HG03025 (cell line): ENCODE measurements at regions not wholly inside any gene's neighbourhood (a gene's known extent, or its start where the extent isn't known, plus 50 kb on each side); places are given as distances from the start of the nearest gene placed in this dataset.
A peak's percentile ranks its signal among the peaks of the same experiment; 100 is the strongest.

Experiments
- ATAC-seq: cut with Tn5 transposase; IDR thresholded peaks from one replicate; pipeline ENCODE4 v1.9.1; 2021; ENCODE audit warnings: mild to moderate bottlenecking, moderate library complexity; ENCODE audit not compliant: unreplicated experiment, low FRiP score

DNA sequence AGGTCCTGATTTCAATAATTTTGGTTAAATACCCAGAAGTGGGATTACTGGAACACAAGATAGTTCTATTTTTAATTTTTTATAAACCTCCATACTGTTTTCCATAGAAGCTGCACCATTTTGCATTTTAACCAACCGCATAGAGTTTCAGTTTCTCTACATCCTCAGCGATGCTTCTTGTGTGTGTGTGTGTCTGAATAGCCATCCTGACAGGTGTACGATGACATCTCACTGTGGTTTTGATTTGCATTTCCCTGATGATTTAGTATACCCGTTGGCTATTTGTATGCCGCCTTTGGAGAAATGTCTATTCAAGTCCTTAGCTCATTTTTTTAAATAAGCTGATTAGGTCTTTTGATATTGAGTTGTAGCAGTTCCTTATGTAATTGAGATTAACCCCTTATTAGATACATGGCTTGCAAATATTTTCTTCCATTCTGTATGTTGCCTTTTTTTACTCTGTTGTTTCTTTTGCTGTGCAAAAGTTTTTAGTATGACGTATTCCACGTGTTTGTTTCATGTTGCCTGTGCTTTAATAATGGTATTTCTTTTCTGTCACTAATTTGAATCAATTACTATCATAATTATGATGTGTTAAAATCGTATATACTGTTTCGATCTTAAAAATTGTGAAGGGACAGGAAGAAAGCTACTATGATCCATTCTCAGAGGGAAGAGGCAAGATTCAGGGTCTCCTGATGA lies 227.2 kb upstream of the MON1B start:
- no peak for ATAC-seq

DNA sequence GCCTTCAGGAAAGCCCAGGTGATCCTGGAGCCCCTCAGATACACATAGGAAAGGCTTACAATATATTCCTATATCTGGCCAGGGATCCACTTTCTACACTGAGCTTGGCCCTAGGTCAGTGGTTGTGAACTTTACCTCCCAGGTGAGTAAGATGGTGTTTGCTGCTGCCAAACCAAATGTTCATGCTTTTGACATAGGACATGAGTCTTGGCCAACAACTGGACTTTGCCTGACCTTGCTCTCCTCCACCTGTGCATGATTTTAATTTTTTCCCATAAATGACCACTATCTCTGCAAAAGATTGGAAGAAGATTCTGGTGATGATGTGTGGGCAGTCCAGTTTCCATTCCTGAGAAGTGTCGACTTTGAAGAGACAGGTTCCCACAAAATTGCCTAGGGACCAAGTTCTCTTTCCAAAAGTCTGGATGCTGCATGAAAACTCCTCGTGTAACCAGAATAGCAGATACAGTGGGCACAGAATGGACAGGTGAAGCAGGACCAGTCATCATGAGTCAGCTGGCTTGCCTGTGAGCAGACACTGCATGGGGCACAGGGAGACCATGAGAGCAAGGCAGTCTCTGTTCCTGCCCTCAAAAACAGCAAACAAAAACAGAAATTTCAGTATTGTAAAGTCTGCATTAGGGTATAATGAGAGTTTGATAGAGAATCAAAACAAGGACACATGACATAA lies 226.4 kb upstream of the MON1B start:
- ATAC-seq = no peak

DNA sequence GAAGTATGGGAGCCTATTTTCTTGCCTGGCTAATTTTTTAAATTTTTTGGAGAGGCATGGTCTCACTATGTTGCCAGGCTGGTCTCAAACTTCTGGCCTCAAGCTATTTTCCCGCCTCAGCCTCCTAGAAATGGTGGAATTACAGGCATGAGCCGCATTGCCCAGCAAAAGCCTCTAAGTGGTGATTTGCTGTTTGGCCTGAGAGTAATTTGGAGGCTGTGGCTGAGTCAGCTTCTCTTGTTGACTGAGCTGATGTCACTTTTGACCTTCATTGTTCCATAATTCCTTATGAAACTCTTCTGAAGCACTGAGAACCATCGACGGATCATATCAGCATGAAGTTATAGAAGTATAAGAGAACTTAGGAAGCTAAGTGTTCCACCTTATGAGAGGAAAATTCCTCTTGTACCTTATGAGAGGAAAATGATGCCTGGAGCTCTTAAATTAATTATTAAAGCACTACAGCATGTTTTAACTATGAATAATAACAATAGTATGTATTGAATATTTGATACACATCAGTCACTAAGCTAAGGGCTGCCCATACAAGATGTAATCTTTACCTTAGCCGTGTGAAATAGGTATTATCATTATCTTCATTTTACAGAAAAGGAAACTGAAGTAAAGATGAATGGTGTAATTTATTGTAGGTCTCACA lies 220.8 kb upstream of the MON1B start:
- ATAC-seq = no peak

DNA sequence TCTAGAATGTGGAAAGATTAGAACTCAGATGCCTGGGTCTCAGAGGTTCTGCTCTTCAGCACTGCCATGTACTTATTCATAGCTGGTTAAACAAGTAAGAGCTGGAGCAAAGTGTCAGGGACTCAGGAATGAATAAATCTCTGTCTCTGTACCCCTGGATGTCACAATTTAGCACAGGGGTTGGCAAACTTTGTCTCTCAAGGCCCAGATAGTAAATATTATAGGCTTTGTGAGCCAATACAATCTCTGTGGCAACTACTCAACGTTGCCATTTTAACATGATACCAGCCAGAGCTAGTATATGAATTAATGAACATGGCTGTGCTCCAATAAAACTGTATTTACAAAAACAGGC lies 220.3 kb upstream of the MON1B start:
- no peak for ATAC-seq

DNA sequence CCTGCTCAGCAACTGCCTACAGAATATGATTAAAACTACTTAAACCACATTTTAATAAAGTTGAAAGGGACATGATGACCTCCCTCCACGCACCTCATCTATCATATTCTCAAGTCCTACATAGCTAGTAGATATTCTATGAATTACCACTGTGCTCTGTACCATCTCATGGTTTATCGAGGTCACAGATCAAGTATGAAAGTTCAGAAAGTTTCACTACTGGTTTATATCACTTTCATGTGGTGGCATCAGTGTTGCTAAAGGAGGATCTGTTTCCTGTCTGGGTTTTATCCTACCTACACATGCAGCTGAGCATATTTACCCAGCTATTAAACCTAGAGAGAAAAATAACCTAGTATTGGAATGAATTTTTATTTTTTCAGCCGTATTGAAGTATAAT lies 214.9 kb upstream of the MON1B start:
- peak; percentile 57 for ATAC-seq

GRCh38 chr16:76976756-76977155 lies 214.2 kb upstream of the MON1B start:
- ATAC-seq = no peak

GRCh38 chr16:76984196-76984595 lies 206.8 kb upstream of the MON1B start:
- ATAC-seq = no peak

DNA sequence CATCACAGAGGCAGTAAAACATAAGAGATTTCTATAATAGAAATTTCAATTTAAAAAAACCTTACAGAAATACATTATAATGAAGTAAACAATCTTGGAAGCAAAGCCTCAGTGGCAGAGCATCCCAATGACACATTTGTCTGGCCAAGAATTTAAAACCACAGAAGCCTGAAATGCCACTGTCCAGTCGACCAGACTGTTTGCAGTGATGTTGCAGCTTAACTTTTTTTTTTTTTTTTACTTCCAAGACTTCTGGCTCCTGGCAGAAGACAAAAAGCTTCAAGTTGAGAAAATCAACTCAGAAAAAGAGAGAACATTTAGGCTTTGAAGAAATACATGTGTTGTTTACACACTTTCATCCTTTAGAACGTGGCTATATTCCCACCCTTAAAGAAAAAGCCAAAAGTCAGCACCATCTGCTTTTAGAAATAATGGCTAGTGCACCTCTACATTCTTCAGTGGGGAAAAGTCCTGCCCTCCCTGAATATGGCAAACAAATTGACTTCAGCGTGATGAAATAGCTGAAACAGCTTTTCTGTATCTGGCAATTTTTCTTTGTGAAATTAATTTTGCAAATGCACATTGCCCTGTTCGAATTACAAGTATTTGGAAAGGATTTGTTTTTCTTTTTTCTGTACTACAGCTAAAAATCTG lies 205.5 kb upstream of the MON1B start:
- ATAC-seq = no peak

DNA sequence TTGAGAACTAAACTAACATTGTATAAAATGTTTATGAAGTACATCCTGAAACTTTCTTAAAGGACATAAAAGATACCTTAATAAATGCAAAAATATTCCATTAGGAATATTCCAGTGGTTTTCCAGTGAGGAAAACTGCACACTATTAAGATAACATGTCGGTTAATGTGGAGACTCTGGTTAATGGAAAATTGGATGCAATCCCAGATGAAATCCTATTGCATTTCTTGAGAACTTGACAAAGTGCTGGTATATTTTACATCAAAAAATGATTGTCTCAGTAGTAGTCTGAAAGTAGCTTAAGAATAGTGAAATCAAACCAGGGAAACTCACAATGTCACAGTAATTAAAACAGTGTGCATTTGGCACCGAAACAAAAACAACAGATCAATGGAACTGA lies 202.5 kb upstream of the MON1B start:
- no peak for ATAC-seq

DNA sequence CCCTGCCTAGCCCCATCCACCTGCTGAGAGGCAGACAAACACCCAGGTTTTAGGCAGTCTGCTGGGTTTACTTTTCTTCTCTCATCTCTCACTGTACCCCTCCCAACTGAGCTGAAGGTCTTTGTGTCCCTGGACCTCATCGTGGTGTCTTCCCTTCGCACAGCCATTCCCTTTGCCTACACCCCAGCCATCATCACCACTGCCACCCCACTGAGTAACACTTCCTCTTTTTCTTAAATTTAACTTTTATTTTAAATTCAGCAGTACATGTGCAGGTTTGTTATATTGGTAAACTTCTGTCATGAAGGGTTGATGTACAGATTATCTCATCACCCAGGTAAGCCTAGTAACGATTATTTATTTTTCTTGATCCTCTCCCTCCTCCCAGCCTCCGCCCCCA lies 188.3 kb upstream of the MON1B start:
- no peak for ATAC-seq

- ATAC-seq = no peak
Observed at GRCh38 chr16:77009453-77009852, 181.5 kb upstream of the MON1B start.

DNA sequence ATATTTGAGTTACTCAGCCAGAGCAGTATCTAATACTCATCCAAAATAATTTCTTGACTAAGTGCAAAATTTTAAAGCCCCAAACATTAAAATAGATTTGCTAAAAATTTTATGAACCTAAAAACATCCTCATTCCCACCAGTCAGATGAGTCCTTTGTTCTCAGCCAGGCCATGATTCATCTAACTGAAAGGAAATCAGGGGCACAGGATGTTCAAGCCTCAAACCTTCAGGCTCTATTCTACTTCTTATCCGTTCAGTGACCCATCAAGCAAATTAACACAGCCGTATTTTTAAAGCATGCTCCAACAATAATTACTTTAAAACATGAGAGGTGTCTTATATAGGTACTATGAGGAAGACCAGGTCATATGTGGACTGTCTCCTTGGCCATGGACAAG lies 176.5 kb upstream of the MON1B start:
- no peak for ATAC-seq

- ATAC-seq = no peak
Observed at GRCh38 chr16:77030600-77030999, 160.4 kb upstream of the MON1B start.

- no peak for ATAC-seq
Observed at GRCh38 chr16:77033516-77033915, 157.5 kb upstream of the MON1B start.

DNA sequence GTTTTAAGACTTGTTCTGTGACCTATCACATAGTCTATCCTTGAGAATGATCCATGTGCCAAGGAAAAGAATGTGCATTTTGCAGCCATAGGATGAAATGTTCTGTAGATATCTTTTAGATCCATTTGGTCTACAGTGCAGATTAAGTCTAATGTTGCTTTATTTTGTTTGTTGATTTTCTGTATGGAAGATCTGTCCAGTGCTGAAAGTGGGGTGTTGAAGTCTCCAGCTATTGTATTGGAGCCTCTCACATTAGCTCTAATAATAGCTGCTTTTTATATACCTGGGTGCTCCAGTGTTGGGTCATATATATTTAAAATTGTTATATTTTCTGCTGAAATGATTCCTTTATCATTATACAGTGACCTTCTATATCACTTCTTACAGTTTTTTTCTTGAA lies 155.6 kb upstream of the MON1B start:
- no peak for ATAC-seq

DNA sequence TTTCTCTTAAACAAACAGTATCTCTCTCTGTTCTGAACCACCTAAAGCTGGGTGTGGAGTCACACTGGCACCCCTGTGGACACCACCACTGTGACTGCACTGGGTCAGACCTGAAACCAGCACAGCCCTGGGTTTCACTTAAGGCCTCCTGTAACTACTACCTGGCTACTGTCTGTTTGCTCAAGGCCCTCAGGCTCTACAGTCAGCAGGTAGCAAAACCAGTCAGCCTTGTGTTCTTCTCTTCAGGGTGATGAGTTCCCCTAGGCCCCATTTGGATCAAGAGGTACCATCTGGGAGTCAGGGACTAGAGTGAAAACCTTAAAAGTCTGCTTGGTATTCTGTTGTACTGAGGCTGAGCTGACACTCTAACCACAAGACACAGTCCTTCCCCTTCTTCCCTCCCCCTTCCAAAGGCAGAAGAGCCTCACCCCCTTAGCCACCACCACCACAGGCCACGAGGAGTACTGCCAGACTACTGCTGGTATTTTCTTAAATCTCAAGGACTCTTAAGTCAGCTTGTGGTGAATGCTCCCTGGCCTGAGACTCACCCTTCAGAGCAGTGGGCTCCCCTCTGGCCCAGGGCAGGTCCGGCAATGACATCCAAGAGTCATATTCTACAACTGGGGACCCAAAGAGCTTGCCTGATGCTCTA lies 153.2 kb upstream of the MON1B start:
- ATAC-seq = no peak

GRCh38 chr16:77041468-77041867 lies 149.5 kb upstream of the MON1B start:
- ATAC-seq = no peak

DNA sequence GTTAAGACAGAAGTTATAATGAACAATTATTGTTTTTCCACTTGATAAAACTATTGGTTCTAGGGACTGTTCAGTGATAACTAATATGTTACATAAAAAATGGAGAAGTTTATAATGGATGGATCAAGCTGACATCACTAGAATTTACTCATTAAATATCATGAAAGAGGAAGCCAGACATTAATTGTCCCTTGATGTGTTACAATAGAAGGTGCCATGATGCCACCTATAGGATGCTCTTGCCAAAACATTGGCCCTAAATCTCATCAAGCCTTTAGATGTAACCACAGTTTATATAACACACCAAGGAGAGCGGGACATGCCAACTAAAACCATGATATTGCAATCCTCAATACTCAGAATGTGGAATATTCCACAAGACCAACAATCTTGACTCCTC lies 147.9 kb upstream of the MON1B start:
- ATAC-seq = no peak

DNA sequence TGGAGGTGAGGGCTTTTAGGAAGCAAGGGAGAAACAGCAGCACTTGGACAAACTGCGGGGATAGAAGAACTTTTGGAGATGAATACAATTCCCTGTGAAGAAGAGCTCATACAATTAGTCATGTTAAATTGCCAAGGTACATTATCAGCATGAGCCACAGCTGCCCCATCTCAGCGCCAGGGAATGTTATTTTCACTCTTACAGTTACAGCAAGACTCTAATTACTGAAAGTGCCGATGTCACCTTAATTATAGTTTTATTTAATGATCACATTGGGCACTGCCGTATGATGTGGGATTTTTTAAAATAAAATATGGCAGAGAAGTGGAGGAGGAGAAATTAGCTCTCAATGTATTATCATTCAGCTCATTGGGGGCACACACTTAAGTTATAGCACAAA lies 144.8 kb upstream of the MON1B start:
- ATAC-seq = no peak

DNA sequence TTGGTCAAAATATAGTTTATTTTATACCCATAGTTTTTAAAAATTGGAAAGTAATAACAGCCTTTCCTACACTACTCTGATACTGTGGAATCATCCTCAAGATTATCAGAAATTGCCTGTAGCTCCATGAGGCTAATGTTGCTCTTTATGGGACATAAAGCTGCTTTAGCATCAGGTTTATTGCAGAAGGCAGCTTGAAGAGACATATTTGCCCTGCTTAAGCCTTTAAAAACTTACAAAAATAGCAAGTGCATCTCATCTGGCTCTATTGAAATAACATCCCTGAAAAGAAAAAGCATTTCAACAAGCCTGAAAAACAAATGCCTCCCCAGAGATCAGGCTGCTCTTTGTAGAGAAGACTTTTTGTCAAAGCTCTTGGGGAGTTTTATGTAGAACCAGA lies 142.9 kb upstream of the MON1B start:
- ATAC-seq = no peak

GRCh38 chr16:77049577-77049976 lies 141.4 kb upstream of the MON1B start:
- no peak for ATAC-seq
